ENCODE measurements at regions not wholly inside any gene's neighbourhood (a gene's known extent, or its start where the extent isn't known, plus 50 kb on each side); places are given as distances from the start of the nearest gene placed in this dataset.

DNA sequence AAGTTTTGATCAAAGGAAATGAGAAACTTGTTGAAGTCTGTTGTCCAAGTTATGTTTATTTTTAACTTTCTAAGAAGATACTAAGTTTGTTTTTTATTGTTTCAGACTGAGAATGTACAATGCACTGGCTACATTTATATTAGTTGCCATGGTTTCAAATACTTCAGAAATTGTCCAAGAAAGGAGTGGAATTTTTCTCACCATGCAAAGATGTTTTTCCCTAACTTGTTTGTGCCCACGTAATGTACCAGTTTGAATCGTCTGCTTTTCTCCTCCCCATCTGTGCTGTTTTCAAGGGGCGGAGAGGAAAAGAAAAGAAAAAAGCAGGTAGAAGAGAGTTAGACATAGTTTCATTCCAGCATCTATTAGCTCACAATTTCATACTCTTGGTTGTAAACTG lies 407.0 kb downstream of the KCTD16 start:
- no peaks in the 10 kb centered on the region for H3K27me3 ChIP-seq (ENCODE audit: control insufficient read depth in 1 of 2, insufficient read depth in 2 of 2, low read length in 2 of 2)
- no peaks in the 10 kb centered on the region for H4K20me1 ChIP-seq (ENCODE audit: insufficient read depth, low read length)
- FAIRE-seq (no peak), ATAC-seq (no peak), DNase-seq (ENCODE audit: low spot score) (no peak)
- H3K4me2 ChIP-seq (ENCODE audit: low read depth, low read length) = no peak overlapping the region
- ChIA-PET CTCF (ENCODE audit: low intra/inter-chr PET ratio, low total read pairs) (no interaction called here), POLR2A (no interaction called here)
- no peak overlapping the region for H3K4me3 ChIP-seq (replicated peaks in 1 of 3; ENCODE audit: insufficient read depth in 1 of 3, low read depth in 2 of 3, low read length in 3 of 3)
- H3K36me3 ChIP-seq (replicated peaks in 1 of 2; ENCODE audit: control insufficient read depth in 1 of 2, insufficient read depth in 2 of 2, low read length in 2 of 2) = no peaks in the 10 kb centered on the region
- no peaks in the 10 kb centered on the region for H3K9me3 ChIP-seq (ENCODE audit: low read length)
- no peak overlapping the region for H3K9ac ChIP-seq (ENCODE audit: insufficient read depth, low read depth, low read length)
- no peaks in the 10 kb centered on the region for H3K4me1 ChIP-seq (ENCODE audit: insufficient read depth, low read length)
- intact Hi-C loops (cut with micrococcal nuclease; ENCODE audit: unreplicated experiment) (no loop called here), in situ Hi-C loops (cut with HindIII; ENCODE audit: extremely low pct_ligation_motif_present, low pct_unique_long_range_greater_than_20kb) (no loop called here)
- WGBS (ENCODE audit: low lambda C conversion rate) = 2% methylated on average over 3 of the region's 3 CpGs
- H2AFZ ChIP-seq (ENCODE audit: low read length) = no peak overlapping the region
- H3K79me2 ChIP-seq (ENCODE audit: insufficient read depth, low read length) = no peaks in the 10 kb centered on the region
- no TSS peak for BruUV-seq (replicated peaks)
- no peak overlapping the region for H3K27ac ChIP-seq (ENCODE audit: extremely low read length, insufficient read depth, low read length)
- no peak for TF ChIP-seq CENPT (CRISPR knock-in tag; IDR thresholded peaks at IDR 0.05; ENCODE audit: low read depth)
- TF ChIP-seq ZSCAN20 (CRISPR knock-in tag; IDR thresholded peaks at IDR 0.05; ENCODE audit: borderline replicate concordance) = no peak
- TF ChIP-seq, protein P1, sequence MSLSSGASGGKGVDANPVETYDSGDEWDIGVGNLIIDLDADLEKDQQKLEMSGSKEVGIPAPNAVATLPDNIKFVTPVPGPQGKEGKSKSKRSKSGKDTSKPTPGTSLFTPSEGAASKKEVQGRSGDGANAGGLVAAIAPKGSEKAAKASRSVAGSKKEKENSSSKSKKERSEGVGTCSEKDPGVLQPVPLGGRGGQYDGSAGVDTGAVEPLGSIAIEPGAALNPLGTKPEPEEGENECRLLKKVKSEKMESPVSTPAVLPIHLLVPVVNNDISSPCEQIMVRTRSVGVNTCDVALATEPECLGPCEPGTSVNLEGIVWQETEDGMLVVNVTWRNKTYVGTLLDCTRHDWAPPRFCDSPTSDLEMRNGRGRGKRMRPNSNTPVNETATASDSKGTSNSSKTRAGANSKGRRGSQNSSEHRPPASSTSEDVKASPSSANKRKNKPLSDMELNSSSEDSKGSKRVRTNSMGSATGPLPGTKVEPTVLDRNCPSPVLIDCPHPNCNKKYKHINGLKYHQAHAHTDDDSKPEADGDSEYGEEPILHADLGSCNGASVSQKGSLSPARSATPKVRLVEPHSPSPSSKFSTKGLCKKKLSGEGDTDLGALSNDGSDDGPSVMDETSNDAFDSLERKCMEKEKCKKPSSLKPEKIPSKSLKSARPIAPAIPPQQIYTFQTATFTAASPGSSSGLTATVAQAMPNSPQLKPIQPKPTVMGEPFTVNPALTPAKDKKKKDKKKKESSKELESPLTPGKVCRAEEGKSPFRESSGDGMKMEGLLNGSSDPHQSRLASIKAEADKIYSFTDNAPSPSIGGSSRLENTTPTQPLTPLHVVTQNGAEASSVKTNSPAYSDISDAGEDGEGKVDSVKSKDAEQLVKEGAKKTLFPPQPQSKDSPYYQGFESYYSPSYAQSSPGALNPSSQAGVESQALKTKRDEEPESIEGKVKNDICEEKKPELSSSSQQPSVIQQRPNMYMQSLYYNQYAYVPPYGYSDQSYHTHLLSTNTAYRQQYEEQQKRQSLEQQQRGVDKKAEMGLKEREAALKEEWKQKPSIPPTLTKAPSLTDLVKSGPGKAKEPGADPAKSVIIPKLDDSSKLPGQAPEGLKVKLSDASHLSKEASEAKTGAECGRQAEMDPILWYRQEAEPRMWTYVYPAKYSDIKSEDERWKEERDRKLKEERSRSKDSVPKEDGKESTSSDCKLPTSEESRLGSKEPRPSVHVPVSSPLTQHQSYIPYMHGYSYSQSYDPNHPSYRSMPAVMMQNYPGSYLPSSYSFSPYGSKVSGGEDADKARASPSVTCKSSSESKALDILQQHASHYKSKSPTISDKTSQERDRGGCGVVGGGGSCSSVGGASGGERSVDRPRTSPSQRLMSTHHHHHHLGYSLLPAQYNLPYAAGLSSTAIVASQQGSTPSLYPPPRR (CRISPR knock-in tag; IDR thresholded peaks at IDR 0.05; ENCODE audit: borderline replicate concordance) = no peak
- no peak for TF ChIP-seq ZNF703 (CRISPR knock-in tag; IDR thresholded peaks at IDR 0.05; ENCODE audit: borderline replicate concordance)
- no peak for TF ChIP-seq GLI4 (CRISPR knock-in tag; IDR thresholded peaks at IDR 0.05; ENCODE audit: borderline replicate concordance)
- no peak for TF ChIP-seq ZNF234 (CRISPR knock-in tag; conservative IDR thresholded peaks at IDR 0.05)
- TF ChIP-seq, protein P2, sequence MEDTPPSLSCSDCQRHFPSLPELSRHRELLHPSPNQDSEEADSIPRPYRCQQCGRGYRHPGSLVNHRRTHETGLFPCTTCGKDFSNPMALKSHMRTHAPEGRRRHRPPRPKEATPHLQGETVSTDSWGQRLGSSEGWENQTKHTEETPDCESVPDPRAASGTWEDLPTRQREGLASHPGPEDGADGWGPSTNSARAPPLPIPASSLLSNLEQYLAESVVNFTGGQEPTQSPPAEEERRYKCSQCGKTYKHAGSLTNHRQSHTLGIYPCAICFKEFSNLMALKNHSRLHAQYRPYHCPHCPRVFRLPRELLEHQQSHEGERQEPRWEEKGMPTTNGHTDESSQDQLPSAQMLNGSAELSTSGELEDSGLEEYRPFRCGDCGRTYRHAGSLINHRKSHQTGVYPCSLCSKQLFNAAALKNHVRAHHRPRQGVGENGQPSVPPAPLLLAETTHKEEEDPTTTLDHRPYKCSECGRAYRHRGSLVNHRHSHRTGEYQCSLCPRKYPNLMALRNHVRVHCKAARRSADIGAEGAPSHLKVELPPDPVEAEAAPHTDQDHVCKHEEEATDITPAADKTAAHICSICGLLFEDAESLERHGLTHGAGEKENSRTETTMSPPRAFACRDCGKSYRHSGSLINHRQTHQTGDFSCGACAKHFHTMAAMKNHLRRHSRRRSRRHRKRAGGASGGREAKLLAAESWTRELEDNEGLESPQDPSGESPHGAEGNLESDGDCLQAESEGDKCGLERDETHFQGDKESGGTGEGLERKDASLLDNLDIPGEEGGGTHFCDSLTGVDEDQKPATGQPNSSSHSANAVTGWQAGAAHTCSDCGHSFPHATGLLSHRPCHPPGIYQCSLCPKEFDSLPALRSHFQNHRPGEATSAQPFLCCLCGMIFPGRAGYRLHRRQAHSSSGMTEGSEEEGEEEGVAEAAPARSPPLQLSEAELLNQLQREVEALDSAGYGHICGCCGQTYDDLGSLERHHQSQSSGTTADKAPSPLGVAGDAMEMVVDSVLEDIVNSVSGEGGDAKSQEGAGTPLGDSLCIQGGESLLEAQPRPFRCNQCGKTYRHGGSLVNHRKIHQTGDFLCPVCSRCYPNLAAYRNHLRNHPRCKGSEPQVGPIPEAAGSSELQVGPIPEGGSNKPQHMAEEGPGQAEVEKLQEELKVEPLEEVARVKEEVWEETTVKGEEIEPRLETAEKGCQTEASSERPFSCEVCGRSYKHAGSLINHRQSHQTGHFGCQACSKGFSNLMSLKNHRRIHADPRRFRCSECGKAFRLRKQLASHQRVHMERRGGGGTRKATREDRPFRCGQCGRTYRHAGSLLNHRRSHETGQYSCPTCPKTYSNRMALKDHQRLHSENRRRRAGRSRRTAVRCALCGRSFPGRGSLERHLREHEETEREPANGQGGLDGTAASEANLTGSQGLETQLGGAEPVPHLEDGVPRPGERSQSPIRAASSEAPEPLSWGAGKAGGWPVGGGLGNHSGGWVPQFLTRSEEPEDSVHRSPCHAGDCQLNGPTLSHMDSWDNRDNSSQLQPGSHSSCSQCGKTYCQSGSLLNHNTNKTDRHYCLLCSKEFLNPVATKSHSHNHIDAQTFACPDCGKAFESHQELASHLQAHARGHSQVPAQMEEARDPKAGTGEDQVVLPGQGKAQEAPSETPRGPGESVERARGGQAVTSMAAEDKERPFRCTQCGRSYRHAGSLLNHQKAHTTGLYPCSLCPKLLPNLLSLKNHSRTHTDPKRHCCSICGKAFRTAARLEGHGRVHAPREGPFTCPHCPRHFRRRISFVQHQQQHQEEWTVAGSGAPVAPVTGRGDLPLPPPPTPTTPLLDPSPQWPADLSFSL (CRISPR knock-in tag; IDR thresholded peaks at IDR 0.05) = no peak
- TF ChIP-seq, protein P3, sequence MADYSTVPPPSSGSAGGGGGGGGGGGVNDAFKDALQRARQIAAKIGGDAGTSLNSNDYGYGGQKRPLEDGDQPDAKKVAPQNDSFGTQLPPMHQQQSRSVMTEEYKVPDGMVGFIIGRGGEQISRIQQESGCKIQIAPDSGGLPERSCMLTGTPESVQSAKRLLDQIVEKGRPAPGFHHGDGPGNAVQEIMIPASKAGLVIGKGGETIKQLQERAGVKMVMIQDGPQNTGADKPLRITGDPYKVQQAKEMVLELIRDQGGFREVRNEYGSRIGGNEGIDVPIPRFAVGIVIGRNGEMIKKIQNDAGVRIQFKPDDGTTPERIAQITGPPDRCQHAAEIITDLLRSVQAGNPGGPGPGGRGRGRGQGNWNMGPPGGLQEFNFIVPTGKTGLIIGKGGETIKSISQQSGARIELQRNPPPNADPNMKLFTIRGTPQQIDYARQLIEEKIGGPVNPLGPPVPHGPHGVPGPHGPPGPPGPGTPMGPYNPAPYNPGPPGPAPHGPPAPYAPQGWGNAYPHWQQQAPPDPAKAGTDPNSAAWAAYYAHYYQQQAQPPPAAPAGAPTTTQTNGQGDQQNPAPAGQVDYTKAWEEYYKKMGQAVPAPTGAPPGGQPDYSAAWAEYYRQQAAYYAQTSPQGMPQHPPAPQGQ (CRISPR knock-in tag; IDR thresholded peaks at IDR 0.05; ENCODE audit: borderline replicate concordance) = no peak
- TF ChIP-seq YY1 (IDR thresholded peaks at IDR 0.05; ENCODE audit: insufficient read depth, insufficient replicate concordance, low read depth, low read length) = no peak
- no peak for TF ChIP-seq ZNF670 (CRISPR knock-in tag; IDR thresholded peaks at IDR 0.05; ENCODE audit: borderline replicate concordance)

Measured in HepG2 (cell line).